ENCODE measurements at regions not wholly inside any gene's neighbourhood (a gene's known extent, or its start where the extent isn't known, plus 50 kb on each side); places are given as distances from the start of the nearest gene placed in this dataset.

- no peak for DNase-seq
Observed at GRCh38 chr9:108125625-108126024, 636.1 kb upstream of the KLF4 start.

- DNase-seq, result no peak
Observed at GRCh38 chr9:108119530-108120113, 630.1 kb upstream of the KLF4 start.

DNA sequence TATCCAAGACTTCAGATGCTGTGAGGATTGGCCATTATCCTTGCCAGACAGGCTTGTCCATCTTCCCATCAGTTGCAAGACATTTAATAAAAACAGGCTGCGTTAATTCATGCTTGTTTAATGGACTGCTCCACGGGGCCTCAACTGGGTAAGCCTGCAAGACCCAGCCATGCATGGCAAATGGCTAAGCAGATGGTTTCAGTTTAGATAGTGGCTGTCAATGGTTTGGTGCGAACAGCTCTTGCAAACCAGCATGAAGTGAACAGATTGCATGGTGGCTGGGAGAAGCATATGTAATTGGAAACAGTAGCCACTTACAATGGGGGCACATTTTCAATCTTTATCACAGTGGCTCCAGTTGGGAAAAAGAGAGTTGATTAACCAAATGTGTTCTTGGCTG is 628.2 kb upstream of the KLF4 start:
- no peak for DNase-seq

DNA sequence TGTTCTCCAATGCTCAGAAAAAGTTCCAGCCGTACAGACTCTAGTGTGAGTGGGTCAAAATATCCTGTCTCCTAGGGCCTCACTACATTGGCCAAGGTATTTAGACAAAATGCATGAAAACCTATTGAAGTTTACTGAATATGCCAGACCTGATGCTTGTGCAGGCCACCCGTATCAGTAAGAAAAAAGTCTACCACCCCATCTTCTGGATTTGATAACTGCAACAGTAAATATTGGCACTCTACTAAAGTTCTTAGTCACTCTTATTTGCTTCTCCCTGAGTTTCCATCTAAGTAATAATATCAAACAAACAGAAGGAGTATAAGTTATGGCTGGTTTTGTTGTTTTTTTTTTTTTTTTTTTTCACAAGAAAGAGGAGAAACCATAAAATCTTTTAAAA is 627.7 kb upstream of the KLF4 start:
- no peak for DNase-seq

DNA sequence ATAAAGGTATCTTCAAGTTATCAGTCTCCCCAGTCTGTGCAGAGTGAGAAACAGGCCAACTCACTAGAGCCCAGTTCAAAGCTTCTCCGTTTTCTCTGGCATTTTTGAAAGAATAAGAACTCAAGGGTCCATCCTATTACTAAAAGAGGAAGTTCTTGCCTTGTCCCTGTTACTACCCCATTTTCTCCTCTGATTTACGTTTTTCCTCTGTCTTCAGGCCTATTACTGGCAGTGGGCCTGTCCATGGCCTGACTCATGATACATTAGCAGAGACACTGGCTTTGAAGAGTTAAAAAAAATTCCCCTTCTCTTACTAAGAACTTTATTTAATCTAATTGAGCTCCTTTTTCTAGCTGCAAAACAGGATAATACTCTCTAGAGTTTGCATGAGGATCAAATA is 624.0 kb upstream of the KLF4 start:
- DNase-seq, result no peak

DNA sequence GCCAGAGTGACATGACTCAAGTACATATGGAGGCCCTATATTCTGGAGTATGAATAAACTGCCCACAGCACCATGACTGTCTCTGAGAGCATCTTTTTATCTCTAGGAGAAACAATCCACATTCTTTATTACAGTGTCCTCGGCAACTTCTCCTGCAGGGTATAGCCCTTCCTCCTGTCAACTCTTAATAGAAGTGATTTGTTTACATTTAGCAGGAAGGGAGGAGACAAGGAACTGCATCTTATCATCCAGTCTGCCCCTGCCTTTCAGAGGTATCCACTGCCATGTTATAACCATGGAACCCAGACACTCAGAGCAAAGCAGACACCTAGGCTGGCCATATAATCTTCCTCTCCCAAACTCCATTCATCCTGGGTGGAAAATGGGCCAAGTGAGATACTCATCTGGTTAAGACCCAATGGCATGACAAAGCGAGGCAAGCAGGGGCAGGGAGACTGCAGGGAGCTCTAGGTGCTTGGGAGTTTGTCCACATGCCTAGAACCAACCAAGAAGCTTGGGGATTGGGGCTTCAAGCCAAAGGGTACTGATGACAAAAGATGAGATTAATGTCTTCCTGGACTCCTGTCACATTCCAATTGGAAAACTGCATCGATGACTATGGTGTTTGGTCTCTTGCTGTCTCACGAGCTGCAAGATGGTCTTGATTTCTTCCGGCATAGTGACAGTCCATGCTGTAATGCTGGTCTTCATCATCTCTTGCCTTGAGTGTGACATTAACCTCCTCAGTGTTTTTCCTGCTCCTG is 620.5 kb upstream of the KLF4 start:
- DNase-seq, result no peak

- no peak for DNase-seq
Observed at GRCh38 chr9:108108852-108109448, 619.4 kb upstream of the KLF4 start.

DNA sequence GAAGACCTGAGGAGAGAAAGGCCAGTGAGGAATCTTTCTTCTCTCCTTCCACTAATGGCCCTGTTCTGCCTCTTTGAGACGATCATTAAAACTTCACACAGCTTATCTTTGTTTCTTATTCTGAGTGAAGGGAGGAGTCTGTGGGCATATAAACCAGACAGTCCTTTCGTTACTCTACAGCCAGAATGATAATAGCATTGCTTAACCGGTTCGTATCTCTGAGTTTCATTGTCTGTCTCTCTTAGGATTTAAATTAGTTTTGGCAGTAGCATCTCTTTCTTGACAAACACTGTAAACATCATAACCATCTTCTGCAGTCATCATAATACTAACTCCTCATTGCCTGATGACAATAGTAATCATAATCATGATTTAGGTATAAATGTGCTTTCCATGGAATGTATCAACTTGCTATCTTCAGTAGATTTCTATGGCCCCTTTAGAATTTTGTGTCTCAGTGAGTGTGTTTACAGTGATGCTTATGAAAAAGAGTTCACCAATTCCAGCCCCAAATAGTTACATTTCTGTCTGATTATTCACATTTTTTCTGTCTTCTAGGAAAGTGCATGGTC is 618.8 kb upstream of the KLF4 start:
- DNase-seq, result no peak

GRCh38 chr9:108105885-108106284 is 616.3 kb upstream of the KLF4 start:
- DNase-seq, result no peak

- DNase-seq, result no peak
Observed at GRCh38 chr9:108104991-108105390, 615.4 kb upstream of the KLF4 start.

- DNase-seq, result no peak
Observed at GRCh38 chr9:108103046-108103693, 613.6 kb upstream of the KLF4 start.

DNA sequence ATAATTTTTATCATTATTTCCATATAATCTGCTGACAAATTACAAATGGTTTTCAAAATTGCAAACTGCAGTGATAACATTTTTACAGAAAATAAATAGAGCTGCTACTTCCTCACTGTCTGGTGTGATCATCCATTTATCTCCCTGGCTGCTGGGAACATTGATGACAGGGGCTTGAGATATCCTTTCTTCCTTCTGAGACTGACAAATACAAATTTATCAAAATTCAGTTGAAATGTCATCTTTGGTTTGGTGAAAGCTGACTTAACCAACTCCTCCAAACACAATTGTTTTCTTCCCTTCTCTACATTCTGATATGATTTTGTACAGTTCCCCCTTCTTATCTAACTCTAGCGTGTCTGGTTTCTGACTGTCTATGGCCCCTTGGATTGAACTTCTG is 611.8 kb upstream of the KLF4 start:
- DNase-seq, result no peak

GRCh38 chr9:108100571-108100970 is 611.0 kb upstream of the KLF4 start:
- DNase-seq, result no peak

DNA sequence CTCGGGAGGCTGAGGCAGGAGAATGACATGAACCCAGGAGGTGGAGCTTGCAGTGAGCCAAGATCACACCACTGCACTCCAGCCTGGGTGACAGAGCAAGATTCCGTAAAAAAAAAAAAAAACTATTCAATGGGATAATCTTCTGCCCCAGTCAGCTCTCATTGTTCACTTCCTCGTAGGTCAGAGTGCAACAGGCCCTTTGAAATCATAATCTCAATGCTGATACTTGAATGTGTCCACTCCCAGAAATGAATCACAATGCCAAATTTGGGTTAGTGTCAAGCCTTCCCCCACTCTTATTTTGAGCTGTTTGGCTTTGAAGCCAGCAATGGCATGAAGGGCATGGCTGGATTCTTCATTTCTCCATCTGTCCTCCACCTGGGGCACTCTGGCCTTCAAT is 610.3 kb upstream of the KLF4 start:
- DNase-seq, result no peak

DNA sequence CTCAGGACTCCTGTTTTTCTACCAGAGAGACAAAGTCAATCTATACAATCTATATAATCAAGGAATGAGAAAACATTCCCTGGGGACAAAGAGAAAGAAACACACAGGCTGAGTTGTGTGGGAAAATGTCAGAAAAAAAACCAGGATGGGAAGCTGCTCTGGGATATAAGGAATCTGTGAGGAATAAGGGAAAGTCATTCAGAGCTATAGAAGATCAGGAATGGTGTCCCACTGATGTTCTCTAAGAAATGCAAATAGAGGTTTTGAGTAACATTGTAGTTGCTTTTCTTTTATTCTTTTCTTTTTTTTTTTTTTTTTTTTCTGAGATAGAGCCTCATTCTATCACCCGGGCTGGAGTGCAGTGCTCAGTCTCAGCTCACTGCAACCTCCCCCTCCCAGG is 605.9 kb upstream of the KLF4 start:
- DNase-seq, result no peak

DNA sequence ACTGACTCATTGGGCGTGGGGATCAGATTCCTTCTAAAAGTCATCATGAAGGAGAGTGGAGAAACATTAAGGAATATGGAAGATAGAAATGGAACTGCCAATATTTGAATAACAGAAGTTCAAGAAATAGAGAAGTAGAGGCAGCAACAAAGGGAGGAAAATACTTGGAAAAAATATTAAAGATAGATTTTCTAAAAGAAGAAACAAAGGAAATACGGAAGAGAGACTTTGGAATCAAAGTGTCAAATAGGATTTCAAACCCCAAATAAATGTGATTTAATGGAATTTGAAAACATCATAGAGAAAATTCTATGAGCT is 605.1 kb upstream of the KLF4 start:
- DNase-seq, result no peak

DNA sequence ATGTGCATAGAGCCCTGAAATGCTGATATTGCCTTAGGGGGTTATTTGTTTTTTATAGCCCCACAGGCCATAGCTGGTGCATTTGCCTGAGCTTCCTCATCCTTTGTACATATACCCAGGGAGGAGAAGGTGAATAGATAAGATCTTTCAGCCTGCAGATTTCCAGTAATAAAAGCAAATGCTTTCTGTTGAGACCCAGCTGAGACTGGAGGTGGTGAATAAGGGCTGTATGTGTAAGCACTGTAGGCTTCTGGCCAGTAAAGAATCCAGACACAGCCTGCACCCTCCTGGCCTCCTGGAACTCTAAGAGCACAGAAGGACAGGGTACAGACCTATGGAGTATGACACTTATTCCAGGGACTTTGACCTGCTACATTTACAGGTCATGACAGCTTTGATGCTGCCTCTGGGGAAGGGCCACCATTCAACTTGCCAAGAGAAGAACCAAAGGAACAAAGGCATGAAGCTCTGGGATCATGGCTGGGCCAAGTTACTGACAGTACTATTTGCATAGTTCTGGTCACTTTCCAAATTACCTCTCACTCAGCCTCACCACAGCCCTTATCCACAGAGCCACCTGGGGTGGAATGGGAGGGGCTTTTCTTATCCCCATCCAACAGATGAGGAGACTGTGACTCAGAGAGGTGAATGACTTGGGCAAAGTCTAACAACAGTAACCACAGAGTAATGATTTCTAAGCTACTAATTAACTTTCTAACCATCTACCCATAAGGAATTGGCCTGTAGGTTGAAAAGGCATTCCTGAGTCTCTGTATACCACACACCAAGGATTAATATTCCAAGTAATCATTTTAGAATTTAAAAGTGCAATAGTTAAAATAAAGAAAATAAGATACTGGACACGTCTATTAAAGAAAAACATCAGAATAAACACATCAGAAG is 604.5 kb upstream of the KLF4 start:
- no peak for DNase-seq

DNA sequence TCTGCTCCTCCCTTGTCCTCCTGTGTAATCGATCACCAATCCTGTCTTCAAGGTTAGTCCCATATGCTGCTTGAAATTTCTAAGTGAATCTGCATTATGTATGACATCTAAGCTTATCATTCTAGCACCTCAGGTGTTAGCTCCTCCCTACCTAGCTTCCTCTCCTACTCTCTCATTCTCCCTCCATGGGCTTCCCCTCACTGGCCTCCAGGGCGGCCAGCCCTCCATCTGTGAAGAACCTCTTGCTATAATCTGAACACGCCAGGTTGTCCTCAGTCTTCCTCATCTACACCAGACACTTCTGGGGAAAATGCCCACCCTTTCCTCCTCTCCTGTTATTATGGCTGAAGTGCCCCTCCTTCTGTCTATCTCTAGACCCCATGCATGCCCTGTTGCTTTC is 599.3 kb upstream of the KLF4 start:
- DNase-seq, result no peak

DNA sequence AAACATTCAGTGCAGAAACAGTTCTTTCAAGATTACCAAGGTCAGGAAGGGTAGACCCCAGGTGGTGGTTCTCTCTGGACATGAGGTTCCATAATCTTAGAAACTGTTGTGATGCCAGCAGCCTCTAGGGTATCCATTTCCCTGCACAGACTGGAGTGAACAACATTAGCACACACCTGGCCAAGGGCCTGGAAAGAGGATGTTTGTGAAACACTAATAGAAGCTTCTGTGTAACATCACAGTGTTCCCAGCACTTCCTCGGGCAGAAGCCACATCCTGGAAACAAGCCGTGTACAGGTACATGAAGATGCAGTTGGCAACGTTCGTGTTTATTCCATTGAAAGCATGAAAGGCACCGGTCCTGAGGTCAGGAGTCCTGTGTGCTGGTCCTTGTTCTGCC is 598.2 kb upstream of the KLF4 start:
- DNase-seq, result no peak

- DNase-seq, result no peak
Observed at GRCh38 chr9:108086624-108087023, 597.1 kb upstream of the KLF4 start.

- no peak for DNase-seq
Observed at GRCh38 chr9:108085294-108085693, 595.7 kb upstream of the KLF4 start.

GRCh38 chr9:108083796-108084352 is 594.3 kb upstream of the KLF4 start:
- DNase-seq, result no peak
